WTC11 (cell line): ENCODE measurements at regions not wholly inside any gene's neighbourhood (a gene's known extent, or its start where the extent isn't known, plus 50 kb on each side); places are given as distances from the start of the nearest gene placed in this dataset.

ENCODE experiments used
- CTCF ChIP-seq: fragments of 200-600 bp; IDR thresholded peaks from 2 replicates; pipeline ENCODE4 v1.8.0; 2022; ENCODE audit warnings: antibody characterized with exemption
- MAX ChIP-seq: sonication (generic); formaldehyde crosslinking; IDR thresholded peaks from 2 replicates; pipeline ENCODE4 v1.8.0; 2022; ENCODE audit warnings: mild to moderate bottlenecking, missing genetic modification reagents
- NFE2L1 ChIP-seq: sonication (generic); formaldehyde crosslinking; IDR thresholded peaks from 2 replicates; pipeline ENCODE4 v1.8.1; 2023; ENCODE audit warnings: missing genetic modification reagents
- NR1H2 ChIP-seq: sonication (generic); formaldehyde crosslinking; IDR thresholded peaks from 2 replicates; pipeline ENCODE4 v1.9.0; 2021; ENCODE audit warnings: mild to moderate bottlenecking, moderate library complexity, missing genetic modification reagents
- NR3C1 ChIP-seq: sonication (generic); formaldehyde crosslinking; conservative IDR thresholded peaks from 2 replicates; pipeline ENCODE4 v1.8.1; 2023; ENCODE audit warnings: low read depth, mild to moderate bottlenecking, missing genetic modification reagents
- SMAD4 ChIP-seq: sonication (generic); formaldehyde crosslinking; IDR thresholded peaks from 2 replicates; pipeline ENCODE4 v1.8.0; 2022; ENCODE audit warnings: mild to moderate bottlenecking, missing genetic modification reagents
- SP1 ChIP-seq: sonication (generic); formaldehyde crosslinking; conservative IDR thresholded peaks from 2 replicates; pipeline ENCODE4 v1.8.1; 2022; ENCODE audit warnings: missing genetic modification reagents
- USF2 ChIP-seq: sonication (generic); formaldehyde crosslinking; IDR thresholded peaks from 2 replicates; pipeline ENCODE4 v1.8.1; 2023; ENCODE audit warnings: mild to moderate bottlenecking, missing genetic modification reagents, moderate library complexity
- ZNF281 ChIP-seq: sonication (generic); formaldehyde crosslinking; IDR thresholded peaks from 2 replicates; pipeline ENCODE4 v1.8.0; 2023; ENCODE audit warnings: mild to moderate bottlenecking, missing genetic modification reagents

- TF ChIP-seq CTCF (no peak), ZNF281 (CRISPR knock-in tag) (no peak), USF2 (no peak), NR1H2 (no peak), MAX (CRISPR knock-in tag) (no peak), NR3C1 (CRISPR knock-in tag) (no peak), SMAD4 (CRISPR knock-in tag) (no peak), SP1 (CRISPR knock-in tag) (no peak), NFE2L1 (no peak)
Observed at GRCh38 chr5:29337030-29337429, 1856.5 kb upstream of the CDH6 start.
